ENCODE measurements at regions not wholly inside any gene's neighbourhood (a gene's known extent, or its start where the extent isn't known, plus 50 kb on each side); places are given as distances from the start of the nearest gene placed in this dataset.

GRCh38 chr1:87474098-87474497 lies 145.4 kb downstream of the LMO4 start:
- TF ChIP-seq, protein P1, sequence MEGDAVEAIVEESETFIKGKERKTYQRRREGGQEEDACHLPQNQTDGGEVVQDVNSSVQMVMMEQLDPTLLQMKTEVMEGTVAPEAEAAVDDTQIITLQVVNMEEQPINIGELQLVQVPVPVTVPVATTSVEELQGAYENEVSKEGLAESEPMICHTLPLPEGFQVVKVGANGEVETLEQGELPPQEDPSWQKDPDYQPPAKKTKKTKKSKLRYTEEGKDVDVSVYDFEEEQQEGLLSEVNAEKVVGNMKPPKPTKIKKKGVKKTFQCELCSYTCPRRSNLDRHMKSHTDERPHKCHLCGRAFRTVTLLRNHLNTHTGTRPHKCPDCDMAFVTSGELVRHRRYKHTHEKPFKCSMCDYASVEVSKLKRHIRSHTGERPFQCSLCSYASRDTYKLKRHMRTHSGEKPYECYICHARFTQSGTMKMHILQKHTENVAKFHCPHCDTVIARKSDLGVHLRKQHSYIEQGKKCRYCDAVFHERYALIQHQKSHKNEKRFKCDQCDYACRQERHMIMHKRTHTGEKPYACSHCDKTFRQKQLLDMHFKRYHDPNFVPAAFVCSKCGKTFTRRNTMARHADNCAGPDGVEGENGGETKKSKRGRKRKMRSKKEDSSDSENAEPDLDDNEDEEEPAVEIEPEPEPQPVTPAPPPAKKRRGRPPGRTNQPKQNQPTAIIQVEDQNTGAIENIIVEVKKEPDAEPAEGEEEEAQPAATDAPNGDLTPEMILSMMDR (IDR thresholded peaks at IDR 0.05; ENCODE audit: insufficient read depth, low read length), result no peak
- H3K4me3 ChIP-seq (ENCODE audit: low read depth, low read length), result no peak overlapping the region
- no peak for DNase-seq (ENCODE audit: low read depth)

GRCh38 chr1:87478231-87478630 lies 149.6 kb downstream of the LMO4 start:
- H3K4me3 ChIP-seq (ENCODE audit: low read depth, low read length), result no peak overlapping the region
- DNase-seq (ENCODE audit: low read depth), result peak; percentile 22
- TF ChIP-seq, protein P1 (IDR thresholded peaks at IDR 0.05; ENCODE audit: insufficient read depth, low read length), result no peak

DNA sequence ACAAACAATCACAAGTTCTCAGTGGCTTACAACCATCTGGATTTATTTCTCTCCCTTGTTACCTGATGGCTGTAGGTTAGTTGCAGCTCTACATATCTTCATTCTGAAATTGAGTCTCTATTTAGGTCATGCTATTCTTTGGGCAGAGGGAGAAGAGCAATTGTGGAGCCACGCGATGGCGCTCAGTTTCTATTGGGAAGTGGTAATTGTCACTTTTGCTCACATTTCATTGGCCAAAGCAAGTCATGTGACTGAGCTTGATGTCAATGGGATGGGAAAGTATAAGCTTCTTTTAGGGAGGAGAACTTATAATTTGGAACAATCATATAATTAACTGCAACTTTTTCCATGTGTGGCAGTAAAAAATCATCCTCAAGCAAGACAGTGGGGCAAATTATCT lies 166.5 kb downstream of the LMO4 start:
- TF ChIP-seq, protein P1 (IDR thresholded peaks at IDR 0.05; ENCODE audit: insufficient read depth, low read length), result no peak
- DNase-seq (ENCODE audit: low read depth), result no peak
- H3K4me3 ChIP-seq (ENCODE audit: low read depth, low read length), result no peak overlapping the region

- TF ChIP-seq, protein P1 (IDR thresholded peaks at IDR 0.05; ENCODE audit: insufficient read depth, low read length), result no peak
- no peak overlapping the region for H3K4me3 ChIP-seq (ENCODE audit: low read depth, low read length)
- DNase-seq (ENCODE audit: low read depth), result no peak
Observed at GRCh38 chr1:87495870-87496269, 167.2 kb downstream of the LMO4 start.

DNA sequence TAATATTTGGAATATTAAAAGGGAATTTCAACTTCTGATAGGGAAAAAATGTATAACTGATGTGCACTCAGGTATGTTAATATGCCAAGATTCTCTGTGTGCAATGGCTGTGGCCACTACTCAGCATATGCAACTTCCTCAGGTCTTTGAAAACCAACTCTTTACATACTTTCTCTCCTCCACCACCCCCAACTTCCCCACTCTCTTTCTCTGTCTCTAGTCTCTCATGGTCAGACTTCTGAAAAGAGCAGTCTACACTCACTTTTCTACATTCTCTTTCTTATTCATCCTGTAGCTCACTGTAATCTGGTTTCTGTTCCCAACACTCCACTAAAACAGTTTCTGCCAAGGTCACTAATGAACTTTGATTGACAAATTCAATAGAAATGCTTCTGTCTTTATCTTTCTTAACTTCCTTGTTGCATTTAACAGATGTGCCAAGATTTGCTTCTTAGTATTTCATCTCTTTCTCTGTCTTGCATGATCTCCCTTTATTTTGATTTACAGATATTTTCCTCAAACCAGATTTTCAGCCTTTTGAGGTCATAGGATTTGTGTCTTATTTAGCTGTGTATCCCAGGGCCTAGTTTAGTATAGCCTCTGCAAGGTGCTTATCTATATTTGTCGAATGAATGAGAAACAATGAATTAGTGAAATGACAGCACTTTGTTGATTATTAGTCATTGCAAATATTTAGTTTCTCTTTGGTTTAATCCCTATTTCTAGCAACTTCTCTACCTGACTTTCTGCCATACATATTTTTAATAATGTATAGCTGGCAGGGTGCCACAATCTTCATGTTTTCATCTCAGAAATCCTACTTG lies 168.9 kb downstream of the LMO4 start:
- no peak for DNase-seq (ENCODE audit: low read depth)
- TF ChIP-seq, protein P1 (IDR thresholded peaks at IDR 0.05; ENCODE audit: insufficient read depth, low read length), result no peak
- no peak overlapping the region for H3K4me3 ChIP-seq (ENCODE audit: low read depth, low read length)

GRCh38 chr1:87501738-87502137 lies 173.1 kb downstream of the LMO4 start:
- DNase-seq (ENCODE audit: low read depth), result no peak
- H3K4me3 ChIP-seq (ENCODE audit: low read depth, low read length), result no peak overlapping the region
- TF ChIP-seq, protein P1 (IDR thresholded peaks at IDR 0.05; ENCODE audit: insufficient read depth, low read length), result no peak
